ENCODE measurements at regions not wholly inside any gene's neighbourhood (a gene's known extent, or its start where the extent isn't known, plus 50 kb on each side); places are given as distances from the start of the nearest gene placed in this dataset.

GRCh38 chr17:68812876-68813584 is 142.2 kb downstream of the ABCA8 start:
- no peak for DNase-seq

- no peak for DNase-seq
Observed at GRCh38 chr17:68809148-68809547, 146.0 kb downstream of the ABCA8 start.

- DNase-seq: no peak
Observed at GRCh38 chr17:68807998-68808772, 147.0 kb downstream of the ABCA8 start.

- DNase-seq: no peak
Observed at GRCh38 chr17:68805609-68806008, 149.6 kb downstream of the ABCA8 start.

- DNase-seq: no peak
Observed at GRCh38 chr17:68804777-68805520, 150.2 kb downstream of the ABCA8 start.

GRCh38 chr17:68803164-68803929 is 151.8 kb downstream of the ABCA8 start:
- no peak for DNase-seq

- DNase-seq: no peak
Observed at GRCh38 chr17:68801335-68802247, 153.6 kb downstream of the ABCA8 start.

GRCh38 chr17:68800751-68801150 is 154.4 kb downstream of the ABCA8 start:
- DNase-seq: no peak

GRCh38 chr17:68794636-68795434 is 160.4 kb downstream of the ABCA8 start:
- no peak for DNase-seq

GRCh38 chr17:68792873-68793272 is 162.3 kb downstream of the ABCA8 start:
- DNase-seq: no peak

- no peak for DNase-seq
Observed at GRCh38 chr17:68792042-68792685, 163.0 kb downstream of the ABCA8 start.

GRCh38 chr17:68790931-68791330 is 164.3 kb downstream of the ABCA8 start:
- DNase-seq: no peak

GRCh38 chr17:68790492-68790891 is 164.7 kb downstream of the ABCA8 start:
- no peak for DNase-seq

- DNase-seq: no peak
Observed at GRCh38 chr17:68789203-68789962, 165.8 kb downstream of the ABCA8 start.

- no peak for DNase-seq
Observed at GRCh38 chr17:68785565-68786486, 169.4 kb downstream of the ABCA8 start.

GRCh38 chr17:68784431-68784830 is 170.8 kb downstream of the ABCA8 start:
- DNase-seq: no peak

- no peak for DNase-seq
Observed at GRCh38 chr17:68783861-68784260, 171.3 kb downstream of the ABCA8 start.

- no peak for DNase-seq
Observed at GRCh38 chr17:68782789-68783188, 172.4 kb downstream of the ABCA8 start.

All from NCI-H446 treated with DMSO at 0.1 percent for 48 hours (cell line).